Ureter (tissue), 1 donor: ENCODE measurements at regions not wholly inside any gene's neighbourhood (a gene's known extent, or its start where the extent isn't known, plus 50 kb on each side); places are given as distances from the start of the nearest gene placed in this dataset.
A peak's percentile ranks its signal among the peaks of the same experiment; 100 is the strongest.

Source experiments
- DNase-seq: peaks from one replicate; pipeline ENCODE4 v3.0.0-alpha.2; 2020; ENCODE audit warnings: low spot score
- donor health status: DM: yes; HTN: yes; CAD: no.

- DNase-seq = no peak
These were observed 1123.7 kb upstream of the PABPC4L start for GRCh38 chr4:135325264-135325663.

DNA sequence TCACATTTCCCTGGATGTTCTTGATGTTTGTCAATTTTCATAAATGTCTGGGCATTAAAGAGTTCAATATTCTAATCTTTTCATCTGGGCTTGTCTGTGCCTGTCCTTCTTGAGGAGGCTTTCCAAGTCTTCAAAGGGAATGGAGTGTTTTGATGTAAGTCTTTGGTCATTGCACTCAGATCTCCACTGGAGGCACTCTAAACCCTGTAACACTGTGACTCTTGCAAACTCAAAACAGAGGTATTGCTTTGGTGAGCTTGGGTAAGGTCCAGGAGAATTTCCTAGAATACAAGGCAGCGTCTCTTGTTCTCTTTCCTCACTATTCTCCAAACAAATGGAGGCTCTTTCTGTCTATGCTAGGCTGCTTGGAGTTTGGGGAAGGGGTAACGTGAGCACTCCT, 1118.1 kb upstream of the PABPC4L start:
- DNase-seq = no peak

DNA sequence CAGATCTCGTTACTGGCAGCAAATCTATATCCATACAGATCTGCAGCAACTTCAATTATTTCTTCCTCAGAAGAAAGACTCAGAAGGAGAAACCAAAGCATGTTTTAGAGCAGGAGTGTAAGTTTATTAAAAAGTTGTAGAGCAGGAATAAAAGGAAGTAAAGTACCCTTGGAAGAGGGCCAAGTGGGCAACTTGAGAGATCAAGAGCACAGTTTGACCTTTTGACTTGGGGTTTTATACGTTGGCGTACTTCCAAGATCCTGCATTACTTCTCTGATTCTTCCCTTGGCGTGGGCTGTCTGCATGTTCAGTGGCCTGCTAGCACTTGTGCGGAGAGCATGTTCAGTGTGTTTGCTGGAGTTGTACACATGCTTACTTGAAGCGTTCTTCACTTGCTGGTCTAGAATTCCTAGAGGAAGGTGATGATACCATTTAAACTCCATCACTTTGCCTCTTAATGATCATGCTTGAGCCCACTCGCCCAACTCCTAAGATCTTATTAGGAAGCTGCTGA, 1114.7 kb upstream of the PABPC4L start:
- DNase-seq = peak; percentile 46

DNA sequence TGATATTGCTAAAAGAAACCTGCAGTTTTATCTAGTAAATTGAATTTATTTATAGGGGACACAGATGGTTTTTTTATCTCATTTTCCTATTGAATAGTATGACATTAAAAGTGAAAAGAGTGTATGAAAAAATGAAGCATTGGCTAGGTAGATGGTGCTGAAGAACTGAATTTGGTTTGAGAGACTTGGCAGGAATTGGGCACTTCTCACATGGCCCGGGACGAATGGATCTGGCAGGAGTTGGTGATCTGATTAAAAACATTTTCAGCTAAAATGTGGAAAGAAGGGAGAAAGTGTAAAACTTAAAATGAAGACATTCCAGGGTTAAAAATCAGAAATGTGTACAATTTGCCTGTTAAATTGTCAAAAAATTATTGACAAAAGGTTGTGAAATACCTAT, 1088.5 kb upstream of the PABPC4L start:
- no peak for DNase-seq

DNA sequence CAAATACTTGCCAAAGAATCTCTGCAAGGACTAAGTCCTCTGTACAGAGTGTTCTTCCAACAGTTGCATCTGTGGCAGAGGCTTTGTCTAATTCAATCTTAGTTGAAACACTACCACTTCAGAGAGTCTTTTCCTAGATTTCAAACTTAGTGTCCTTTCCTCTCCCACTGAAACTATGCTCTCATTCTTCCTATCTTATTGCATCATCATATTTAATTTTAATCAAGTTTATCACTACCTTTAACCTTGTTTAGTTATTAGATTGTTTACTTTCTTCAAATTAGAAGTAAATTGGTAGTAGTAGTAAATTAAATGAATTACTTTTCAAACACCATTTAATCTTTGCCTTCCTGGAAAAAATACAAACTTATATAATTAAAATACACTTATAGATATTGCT, 1082.3 kb upstream of the PABPC4L start:
- DNase-seq = no peak

DNA sequence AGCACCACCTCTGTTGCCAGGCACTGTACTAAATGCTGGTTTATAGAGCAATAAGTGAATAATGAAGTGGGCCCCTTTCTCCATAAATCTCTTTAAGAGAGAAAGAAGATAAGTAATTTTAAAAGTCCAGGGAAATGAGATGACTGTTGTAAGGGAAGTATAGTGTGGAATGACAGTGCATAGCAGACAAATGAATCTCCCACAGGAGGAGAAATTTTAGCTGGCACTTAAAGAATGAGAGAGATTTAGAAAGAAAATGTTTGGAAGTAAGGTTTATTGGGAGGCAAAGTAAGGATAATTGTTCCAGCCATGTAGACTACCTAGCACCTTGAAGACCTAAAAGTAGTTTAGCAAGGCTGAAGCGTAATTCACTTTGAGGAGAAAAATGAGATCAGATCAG, 1081.1 kb upstream of the PABPC4L start:
- no peak for DNase-seq

- no peak for DNase-seq
These were observed 1079.6 kb upstream of the PABPC4L start for GRCh38 chr4:135281230-135281629.

DNA sequence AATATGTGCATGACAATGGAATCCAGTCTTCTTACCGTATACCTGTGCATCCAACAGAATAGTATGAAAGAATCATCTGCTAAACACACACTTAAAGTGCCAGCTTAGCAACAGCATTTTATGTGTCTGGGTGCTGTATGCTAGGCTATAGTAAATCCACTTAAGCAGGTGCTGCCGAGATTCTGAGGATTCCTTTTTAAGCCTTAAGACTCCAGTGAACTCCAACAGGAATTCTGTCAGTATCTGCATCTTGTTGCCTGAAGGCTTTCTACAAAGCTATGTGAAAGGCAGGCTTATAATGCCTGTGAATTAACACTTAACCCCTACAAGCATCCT, 1076.4 kb upstream of the PABPC4L start:
- DNase-seq = no peak

- DNase-seq = no peak
These were observed 1075.7 kb upstream of the PABPC4L start for GRCh38 chr4:135277068-135277979.

GRCh38 chr4:135274416-135274815, 1072.8 kb upstream of the PABPC4L start:
- DNase-seq = no peak

GRCh38 chr4:135269125-135269890, 1067.7 kb upstream of the PABPC4L start:
- DNase-seq = no peak

DNA sequence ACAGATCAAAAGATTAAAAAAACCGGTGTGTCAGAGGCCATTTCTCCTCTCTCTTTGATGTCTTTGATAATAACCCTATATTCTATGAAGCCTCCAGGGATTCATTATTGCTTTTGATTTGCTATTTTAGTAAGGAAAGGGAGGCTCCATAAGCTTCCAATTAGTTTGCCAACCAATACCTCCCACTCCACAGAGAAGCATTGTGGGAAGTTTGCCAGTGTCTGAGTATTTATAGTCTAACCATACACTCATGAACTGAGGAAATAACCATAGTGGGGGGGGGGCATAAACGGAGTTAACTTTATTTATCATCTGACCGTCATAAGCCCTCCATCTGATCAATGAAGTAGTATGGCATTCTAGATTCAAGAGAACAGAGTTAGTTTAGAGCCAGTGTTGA, 1066.8 kb upstream of the PABPC4L start:
- DNase-seq = no peak

- no peak for DNase-seq
These were observed 1065.7 kb upstream of the PABPC4L start for GRCh38 chr4:135267148-135267865.

GRCh38 chr4:135256111-135256510, 1054.5 kb upstream of the PABPC4L start:
- no peak for DNase-seq

DNA sequence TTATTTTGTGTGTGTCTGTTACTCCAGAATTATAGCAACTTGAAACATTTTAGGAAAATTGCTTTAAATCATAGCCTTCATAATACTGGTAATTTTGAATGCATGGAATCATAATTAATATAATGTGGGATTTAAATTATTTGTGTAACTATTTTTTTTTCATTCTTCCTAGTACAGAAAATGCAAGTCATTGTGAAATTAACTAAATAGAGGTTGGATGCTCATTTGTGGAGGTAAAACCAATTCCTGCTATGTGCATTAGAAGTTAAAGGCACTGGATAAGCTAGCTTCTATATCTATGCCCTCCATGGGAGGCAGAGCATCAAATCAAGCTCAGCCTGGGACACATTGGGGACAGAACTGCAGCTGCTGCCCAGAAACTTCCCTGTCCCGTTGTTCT, 1048.5 kb upstream of the PABPC4L start:
- no peak for DNase-seq

DNA sequence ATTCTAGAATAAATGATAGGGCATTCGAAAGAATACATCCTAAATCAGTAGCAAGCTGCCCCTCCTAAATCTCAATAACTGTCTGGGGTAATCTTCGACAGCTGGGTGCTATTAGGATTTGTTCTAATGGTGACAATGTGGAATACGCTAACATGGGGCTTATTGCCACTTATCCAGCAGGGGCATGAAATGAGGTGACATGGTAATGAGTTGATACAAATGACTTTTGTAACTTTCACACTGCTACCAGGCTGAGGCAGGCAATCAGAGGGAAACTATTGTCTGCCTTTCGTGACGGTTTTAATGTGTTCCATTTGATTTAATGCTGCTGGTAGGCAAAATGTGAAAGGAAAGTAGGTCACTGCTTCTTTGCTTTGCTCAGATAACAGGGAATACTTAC, 1047.4 kb upstream of the PABPC4L start:
- no peak for DNase-seq

- no peak for DNase-seq
These were observed 1043.1 kb upstream of the PABPC4L start for GRCh38 chr4:135244696-135245095.

DNA sequence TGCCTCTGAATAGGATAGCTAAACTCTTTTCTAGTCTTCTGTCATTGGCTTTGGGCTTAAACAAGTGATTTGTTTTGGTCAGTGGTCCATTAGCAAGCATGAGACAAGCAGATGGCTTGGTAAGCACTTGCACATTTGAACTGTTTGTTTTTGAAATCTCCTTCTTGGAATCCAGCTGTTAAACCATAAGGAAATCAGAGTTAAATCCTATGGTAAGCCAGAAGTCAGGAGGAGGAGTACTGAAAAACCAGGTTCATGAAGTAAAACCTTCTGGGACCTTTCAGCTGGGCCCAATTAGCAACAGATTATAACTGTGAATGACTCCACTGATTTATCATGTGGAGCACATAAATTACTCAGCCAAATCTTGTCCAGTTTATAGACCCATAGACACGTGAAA, 1042.5 kb upstream of the PABPC4L start:
- no peak for DNase-seq

DNA sequence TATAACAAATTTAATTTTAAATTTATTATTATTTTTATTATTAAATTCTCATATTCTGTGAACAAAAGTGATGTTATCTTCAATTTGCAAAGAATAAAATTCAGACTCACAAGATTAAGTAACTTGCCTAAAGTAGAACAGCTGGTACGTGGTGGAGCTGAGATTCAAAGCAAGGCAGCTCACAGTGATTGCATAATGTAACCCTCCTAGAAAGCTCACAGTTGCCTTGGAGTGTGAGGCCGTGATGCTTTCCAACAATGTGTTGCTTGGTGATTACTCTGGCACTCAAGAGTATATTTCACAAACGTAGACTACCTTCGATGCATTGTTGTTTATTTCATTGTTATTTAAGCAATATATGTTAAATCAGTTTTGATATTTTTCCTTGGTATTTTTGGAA, 1039.2 kb upstream of the PABPC4L start:
- no peak for DNase-seq

GRCh38 chr4:135239964-135240363, 1038.4 kb upstream of the PABPC4L start:
- DNase-seq = no peak

GRCh38 chr4:135238940-135239339, 1037.4 kb upstream of the PABPC4L start:
- DNase-seq = no peak

GRCh38 chr4:135236048-135236447, 1034.5 kb upstream of the PABPC4L start:
- no peak for DNase-seq
